Smooth muscle cell of the brain vasculature (primary cell): ENCODE measurements at regions not wholly inside any gene's neighbourhood (a gene's known extent, or its start where the extent isn't known, plus 50 kb on each side); places are given as distances from the start of the nearest gene placed in this dataset.

Experiments
- DNase-seq: peaks from one replicate; pipeline ENCODE4 v3.0.0-alpha.2; 2012; ENCODE audit warnings: low read depth, low spot score

DNA sequence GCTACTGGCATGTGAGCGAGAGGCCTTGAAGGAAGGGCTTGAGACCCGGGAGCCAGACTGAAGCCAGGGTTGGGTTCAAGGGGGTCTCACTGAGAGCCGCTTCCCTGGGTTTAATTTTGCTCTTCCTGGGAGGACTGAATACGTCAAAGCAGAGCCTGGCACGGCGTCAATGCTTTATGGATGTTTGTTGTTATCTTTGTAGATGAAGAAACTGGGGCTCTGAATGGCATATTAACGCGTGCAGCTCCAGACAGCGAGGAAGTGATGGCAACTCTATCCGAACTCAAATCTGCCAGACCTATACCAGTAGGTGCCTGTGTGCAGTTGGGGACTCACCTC, 152.8 kb upstream of the PARP11 start:
- DNase-seq = no peak

DNA sequence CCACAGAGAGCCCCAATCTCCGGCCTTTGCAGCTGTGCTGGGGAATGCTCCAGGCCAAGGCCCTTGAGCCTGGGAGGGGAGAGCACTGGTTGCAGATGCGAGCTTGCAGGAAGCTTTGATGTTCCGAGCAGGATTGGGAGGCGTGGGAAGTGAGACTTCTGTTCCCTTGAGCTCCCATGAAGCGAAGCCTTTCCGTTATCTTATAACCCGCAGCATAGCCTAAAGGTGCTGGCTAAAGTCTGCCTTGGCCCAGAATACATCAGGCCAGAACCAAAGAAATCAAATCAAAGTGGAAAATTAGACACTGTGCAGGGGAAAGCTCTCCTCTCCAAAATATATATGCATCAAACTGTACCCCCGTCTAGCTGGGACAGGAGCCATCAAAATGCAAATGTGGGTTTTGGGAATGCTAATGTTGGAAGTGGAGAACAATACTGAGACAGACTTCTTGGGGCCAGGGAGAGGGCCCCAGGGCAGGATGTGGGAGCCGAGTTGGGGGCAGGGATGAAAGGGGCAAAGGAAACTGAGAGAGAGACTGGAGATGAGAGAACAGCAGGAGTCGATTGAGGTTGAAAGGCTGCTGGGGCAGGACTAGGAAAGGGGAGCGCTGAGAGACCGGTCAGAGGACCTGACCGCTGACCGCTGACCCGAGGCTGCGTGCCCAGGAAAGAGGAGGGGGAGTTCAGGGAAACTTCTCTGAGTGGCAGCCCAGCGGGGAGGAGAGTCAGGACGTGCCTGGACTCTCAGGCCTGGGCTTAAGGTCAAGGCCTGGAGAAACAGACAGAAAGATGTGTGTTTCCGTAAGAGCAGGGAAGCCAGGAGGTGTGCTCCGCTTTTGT, 152.2 kb upstream of the PARP11 start:
- no peak for DNase-seq

DNA sequence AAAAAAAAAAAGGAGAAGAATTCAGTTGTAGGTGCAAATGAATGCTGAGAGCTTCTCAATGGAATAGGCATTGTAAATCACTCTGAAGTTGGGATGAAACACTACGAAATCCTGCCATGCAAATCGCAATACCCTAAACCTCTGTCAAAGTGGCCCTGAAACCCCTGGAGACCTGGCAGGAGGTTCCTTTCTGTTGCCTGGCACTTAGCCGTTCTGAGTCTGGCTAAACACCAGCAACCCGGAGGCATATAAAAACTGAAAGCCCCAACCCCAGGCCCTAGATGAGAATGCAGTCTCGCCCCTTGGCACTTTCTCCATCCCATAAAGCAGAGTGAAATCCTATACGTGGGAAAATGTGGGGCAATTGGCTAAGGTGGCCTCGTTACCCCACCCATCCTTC, 151.5 kb upstream of the PARP11 start:
- DNase-seq = no peak

DNA sequence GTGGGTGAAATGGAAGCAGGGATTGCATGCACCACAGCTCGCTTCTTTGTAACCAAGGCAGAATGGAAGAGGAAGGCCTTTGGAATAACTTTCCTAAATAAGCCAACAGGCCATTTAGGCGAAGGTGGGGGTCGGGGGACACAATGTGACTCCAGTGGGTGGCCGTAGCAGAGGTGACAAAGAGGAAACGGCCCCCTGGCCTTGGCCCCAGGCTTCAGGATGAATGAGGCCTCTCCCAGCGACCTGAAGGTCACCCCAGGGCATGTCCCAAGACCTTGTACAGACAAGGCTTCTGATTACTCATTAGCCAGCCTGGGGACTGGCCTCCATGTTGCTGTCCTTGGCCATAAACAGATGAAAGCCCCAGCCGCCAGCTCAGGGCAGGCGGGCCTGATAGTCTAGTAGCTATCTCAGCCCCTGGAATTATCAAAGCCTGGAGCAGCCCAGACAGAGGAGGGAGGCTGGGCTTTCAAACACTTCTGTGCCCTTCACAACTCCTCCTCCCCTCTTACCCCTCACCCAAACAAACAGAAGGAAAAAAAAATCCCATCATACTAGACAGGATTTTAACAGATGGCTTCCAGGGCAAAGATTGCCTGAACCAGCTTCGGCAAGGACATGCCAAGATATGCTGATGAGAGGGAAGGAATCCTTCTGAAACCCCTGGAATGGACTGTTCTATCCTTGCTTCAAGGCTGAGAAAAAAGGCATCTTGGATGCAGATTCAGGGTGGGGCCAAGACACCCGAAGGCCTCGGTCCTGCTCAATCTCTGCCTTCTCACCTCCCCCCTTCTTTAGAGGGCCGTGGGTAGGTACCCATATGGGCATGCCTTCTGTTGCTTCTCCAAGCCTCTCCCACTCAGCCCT, 142.3 kb upstream of the PARP11 start:
- DNase-seq = no peak

DNA sequence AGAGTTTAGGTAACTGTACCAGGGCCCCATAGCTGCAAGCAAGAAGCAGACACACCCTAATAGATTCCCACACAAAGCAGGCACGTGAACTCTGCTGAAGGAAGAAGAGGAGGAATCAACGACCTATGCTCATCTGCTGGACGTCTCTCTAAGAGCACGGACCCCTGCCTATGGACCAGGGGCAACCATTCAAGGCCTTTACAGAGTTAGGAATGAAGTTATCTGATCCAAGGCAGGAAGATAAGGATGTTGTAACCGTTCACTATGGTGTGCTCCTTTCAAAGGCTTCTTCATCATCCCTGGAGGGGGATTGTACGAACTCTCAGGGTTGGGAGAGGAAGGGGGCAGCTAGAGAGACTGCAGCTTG, 141.6 kb upstream of the PARP11 start:
- DNase-seq = no peak

DNA sequence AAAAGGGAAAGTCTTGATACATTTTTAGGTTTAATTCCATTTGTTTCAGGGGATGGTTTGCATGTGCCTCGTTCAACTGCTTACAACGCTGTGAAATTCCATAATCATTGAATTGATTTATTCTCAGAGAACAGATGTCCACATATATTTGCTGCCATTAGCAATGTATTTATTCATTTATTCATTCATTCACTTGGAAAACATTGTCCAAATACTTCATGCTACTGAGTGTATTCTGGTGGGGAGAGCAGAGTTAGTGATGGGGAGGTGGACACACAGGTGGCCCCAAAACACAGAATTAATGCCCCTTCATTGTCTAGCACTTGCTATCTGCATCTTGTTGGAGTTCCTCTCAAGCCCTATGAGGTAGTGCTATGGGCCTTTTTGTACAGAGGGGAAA, 141.2 kb upstream of the PARP11 start:
- no peak for DNase-seq

DNA sequence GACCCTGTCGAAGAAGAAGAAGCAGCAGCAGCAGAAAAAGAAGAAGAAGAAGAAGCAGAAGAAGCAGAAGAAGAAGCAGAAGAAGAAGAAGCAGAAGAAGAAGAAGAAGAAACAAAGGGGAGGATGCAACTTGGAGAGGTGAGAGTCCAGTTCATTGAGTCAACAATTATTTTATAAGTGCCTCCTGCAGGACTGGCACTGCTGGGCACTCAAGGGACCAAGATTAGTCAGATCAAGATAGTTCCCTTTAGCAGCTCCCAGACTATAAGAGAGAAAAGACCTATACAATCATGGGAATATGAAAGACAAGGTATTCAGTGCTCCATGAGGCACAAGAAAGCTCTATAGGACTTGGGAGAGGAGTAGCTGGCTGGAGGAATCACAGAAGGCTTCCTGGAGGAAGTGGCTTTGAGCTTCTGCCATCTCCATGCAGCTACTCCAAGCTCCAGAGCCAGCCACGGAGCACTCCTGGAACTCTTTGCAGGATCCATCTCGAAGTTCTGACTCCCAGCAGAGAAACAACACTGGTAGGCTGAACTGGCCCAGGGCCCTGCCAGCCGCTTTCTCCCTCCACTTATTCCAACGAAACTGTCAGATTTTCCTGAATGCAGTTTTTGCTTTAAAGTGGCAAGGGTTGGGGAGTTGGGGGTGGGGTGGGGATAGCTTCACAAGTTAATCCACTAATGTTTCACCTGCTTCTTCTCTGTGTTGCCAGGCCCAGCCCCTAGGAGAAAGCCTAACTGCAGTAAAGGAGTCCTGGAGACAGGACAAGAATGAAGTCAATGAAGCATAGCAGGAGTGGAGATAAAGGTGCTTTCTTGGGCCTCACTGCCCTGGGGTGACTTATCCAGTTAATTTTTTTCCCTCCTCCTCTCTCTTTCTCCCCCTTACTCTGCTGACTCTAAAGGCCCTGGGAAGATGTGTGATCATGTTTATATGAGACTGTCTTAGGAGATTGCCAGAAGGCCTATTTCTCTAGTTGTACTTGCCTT, 140.1 kb upstream of the PARP11 start:
- DNase-seq = no peak

DNA sequence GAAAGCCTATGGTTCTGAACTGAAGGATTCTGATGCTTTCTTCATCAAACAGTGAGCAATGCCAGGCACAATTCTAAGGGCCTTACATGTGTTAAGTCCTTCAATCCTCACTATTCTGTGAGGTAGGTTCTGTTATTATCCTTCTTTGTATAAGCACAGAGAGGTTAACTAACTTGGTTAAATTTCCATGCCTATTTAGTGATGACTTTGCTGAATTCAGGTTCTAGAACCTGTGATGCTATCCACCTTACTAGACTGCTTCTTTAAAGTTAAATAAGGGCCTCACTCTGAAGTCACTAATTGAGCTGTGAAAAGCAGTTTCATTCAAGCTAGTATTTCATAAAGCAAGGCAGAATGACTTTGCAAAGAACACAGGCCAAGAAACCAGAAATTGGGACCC, 138.9 kb upstream of the PARP11 start:
- DNase-seq = no peak

DNA sequence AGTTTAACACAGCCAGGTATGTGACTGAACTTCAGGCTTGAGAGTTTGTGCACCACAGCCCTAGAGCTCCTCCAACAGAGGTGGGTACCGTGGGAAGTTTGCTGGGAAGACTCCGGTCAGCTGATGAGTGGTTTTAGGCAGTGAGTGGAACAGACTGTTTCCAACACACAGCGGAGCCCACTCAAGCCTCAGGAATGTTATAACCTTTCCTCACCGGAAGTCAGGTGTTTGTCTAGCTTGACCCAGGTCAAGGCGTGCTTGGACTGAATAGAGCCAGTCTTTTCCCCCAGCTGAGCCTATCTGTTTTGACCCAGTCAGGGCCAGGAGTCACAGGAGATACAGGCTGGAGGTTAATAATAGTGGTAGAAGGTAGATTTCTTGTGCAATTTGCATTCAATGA, 138.4 kb upstream of the PARP11 start:
- DNase-seq = no peak

DNA sequence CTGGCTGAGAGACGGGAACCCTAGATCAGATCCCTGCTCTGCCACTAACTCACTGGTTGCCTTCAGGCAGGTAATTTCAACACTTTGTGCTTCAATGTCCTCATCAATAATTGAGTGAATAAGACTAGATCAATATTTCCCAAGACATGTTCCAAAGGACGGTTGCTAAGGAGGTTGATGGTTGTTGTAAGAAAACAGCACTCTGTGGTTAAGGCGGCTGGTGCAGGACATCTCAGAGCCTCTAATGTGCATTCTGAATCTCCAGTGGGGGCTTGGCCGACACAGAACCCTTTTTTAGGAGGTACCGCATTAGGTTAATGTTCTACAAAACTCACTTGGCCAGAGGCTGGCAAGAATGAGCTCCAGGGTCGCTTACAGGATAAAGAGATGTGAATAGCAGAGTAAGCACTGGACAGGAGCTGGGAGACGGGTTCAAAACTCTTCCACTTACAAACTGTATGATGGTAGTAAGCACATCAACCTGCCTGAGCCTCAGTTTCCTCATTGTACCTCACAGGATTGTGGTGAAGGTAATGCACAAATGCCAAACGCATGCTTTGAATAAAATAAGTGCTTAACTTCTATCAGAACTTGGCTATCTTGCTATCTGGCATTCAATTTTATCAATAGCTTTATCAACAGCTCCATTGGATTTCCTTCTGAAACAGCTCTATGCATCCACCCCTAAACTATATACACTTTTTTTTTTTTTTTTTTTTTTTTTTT, 136.9 kb upstream of the PARP11 start:
- no peak for DNase-seq

DNA sequence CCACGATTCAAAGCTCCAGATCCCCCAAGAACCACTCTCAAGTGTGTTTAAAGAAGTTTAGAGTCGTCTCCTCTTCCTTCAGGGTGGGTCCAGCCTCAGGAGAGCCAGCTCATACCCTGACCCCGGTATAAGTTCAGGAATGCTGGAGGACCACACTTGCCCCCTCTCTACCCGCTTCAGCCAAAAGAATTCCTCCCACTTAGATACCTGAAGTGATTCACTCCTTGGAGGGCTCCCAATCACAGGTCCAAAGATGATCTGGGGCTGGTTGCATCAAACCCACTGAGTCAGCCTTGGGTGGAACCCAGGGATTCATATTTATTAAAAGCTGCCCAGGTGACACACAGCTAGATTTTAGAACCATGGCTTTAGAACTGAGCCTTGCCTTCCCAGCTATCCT, 133.5 kb upstream of the PARP11 start:
- DNase-seq = no peak

DNA sequence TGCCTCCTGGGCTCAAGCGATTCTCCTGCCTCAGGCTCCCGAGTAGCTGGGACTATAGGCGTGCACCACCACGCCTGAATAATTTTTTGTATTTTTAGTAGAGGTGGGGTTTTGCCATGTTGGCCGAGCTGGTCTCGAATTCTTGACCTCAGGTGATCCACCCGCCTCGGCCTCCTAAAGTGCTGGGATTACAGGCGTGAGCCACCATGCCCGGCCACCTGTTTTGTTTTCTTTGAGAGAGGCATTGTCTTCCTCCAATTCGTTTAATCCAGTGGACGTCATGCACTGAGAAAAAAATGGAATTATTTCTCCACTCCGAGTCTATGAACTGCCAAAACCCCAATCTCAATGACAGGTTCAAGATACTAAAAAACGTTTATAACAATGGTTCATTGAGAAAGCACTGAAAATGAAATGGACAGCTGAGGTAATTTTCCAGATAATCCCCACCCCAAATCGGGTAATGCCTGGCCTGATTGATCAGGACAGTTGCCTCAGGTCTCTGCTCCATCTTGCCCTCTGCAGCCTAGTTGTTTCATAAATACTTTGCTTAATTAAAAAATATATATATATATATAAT, 132.7 kb upstream of the PARP11 start:
- no peak for DNase-seq

DNA sequence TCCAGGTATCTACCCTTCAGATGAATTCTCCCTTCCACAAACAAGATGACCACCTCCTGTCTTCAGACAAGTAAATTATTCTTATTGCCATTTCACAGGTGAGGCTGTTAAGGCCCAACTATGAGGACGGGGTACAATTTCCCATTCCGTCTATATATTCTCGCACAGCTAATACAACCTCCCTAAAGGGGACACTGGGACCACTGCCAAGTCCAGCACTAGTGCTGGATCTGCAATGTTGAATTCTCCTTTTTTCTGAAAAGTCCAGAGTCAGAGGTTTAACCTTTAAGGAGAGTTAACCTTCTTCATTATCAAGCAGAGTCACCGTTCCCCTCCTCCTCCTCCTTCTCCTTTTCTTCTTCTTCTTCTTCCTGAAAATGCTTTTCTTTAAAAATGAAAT, 130.4 kb upstream of the PARP11 start:
- DNase-seq = no peak

DNA sequence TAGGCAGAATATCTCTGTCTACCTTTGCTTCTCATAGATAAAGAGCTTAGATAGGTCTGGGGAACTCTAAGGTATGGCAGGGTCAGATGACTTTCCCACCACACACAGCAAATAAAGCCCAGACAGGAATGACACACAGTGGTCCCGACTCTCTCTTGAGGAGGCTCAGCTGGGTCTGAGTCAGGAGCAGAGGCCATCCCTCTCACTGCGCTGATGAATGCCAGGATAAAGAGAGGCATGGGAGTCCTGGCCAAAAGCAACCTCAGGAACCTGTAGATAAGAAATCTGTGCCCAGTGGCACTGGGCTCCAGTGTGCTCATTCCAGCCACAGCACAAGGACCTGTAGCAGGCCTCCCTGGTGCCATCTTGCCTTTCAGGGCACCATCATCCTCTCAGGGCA, 129.4 kb upstream of the PARP11 start:
- DNase-seq = no peak

DNA sequence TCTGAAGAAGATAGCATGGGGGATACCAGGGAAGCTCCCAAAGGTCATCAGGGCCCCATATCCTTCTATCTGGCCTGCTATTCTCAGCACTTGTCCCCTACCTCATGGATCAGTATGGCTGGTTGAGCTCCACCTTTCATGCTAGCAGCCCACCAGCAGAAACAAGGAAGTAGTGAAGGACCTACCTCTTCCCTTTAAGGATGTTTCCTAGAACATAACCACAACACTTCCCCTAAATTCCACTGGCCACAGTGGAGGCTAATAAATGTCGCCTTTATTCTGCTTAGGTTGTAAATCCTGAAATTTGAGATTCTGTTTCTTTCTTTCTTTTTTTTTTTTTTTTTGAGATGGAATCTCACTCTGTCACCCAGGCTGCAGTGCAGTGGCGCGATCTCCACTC, 128.6 kb upstream of the PARP11 start:
- DNase-seq = no peak

DNA sequence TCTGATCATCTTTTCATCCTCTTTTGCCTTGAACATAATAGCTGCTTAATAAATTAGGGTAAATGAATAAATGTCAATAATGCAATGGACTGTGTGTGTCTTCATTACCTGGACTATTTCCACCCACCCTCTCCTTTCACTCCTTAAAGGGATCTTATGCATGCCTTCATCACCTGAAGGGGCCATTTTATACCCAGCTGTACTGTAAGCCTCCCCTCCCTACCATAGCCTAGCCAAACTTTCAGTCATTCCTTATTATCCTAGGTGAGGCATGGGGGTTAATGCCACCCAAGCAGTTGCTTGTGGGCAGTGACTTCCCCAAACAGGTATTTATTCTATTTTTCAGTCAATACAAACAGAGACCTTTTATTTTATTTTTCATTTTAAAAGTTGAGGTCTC, 127.8 kb upstream of the PARP11 start:
- DNase-seq = no peak

DNA sequence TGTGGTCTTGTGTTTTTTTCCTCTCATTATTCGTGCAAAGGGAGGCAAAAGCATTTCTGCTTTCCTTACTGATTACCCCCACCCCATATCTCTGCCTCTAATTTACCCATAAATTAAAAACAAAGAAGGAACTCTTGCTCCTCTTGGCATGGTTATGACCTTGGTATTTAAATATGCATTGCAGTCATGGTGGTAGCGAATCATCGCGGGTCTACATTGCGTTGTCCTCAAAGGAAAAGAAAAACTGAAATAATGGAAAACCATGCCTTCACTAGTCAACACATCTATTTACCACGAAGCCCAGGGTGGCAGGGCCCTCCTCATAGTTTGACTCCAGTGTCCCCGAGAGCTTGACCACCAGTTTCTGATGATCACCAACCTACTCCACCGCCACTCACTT, 126.7 kb upstream of the PARP11 start:
- DNase-seq = no peak

DNA sequence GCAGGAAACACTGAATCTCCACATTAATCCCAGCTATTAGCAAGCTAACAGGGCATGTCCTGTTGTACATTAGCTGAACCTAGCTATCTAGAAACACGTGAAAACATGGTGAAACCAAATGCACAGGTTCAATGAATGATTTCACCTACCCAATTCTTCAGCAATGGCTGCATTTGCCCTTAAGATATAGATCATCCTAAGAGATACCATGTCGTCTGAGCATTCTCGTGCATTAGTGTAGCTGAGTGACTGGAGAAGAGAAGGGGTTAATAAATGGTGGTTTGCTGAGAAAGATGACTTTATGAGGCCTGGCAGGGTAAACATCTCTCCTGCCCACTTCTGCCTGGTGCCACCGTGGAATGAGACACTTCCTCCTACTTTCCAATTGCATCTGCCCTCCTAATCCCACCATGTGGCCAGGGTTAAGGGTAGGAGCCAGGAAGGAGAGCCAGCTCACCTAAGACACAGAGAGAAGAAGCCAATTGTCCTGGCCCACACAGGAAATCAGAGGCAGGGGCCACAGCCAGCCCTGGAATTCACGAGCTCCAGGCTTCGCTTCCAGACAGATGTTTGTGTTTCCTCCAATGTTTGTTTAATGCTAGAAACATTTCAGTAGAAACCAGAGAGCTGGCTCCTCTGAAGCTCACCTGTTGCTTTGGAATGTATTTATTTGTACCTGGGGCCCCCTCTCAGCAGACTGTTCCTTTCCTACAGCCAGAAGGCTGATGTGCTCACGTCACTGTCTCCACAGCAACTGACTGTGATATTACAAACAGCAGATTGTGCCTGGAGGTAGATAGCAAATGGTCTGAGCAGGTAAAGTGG, 126.0 kb upstream of the PARP11 start:
- DNase-seq = no peak

DNA sequence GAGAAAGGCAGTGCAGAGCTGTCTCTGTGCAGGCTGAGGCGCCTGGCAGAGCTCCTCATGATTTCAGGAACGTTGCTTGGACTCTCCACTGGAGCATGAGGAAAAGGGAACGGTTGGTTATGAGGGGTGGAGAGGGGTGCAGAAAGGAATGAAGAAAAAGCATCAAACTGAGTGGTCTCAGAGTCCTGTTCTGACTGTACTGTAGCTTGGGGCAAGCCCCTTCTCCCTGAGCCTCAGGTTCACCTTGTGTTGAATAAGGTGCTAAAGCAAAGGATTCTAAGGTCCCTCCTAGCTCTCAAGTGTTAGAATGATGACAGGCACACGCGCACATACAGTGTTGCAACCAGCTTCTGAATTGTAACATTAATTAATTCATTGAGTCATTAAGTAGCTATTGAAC, 125.2 kb upstream of the PARP11 start:
- DNase-seq = no peak

DNA sequence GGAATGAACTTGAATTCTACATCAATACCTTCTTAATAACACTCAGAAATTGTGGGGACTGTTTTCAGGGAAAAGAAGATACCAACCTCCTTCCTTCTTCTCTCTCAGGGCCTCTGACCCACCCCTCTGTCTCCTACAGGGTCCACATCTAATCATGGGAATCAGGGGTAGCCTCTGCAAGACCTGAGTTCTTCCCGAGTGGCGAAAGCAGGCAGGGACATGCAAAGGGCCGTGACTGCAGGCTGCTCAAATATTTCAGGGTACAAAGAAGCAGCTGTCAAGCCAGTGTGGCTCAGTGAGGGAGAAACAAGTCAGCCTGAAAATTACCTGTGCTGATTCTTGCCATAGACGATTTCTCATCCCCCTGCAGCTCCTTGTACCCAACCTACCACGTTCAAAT, 123.1 kb upstream of the PARP11 start:
- no peak for DNase-seq
